Keratinocyte (primary cell): ENCODE measurements at regions not wholly inside any gene's neighbourhood (a gene's known extent, or its start where the extent isn't known, plus 50 kb on each side); places are given as distances from the start of the nearest gene placed in this dataset.

Source experiments
- DNase-seq: peaks from one replicate; pipeline ENCODE4 v3.0.0-alpha.2; 2011; ENCODE audit warnings: low read depth, missing footprints, low spot score
- FAIRE-seq: peaks from 2 replicates; lab custom pipeline; 2011; peaks lifted over from hg19 to GRCh38; lab: Jason Lieb, UNC
- H2AFZ ChIP-seq: 2 replicates; pipeline ENCODE4 v1.6.0; 2012; ENCODE audit warnings: low read length, control low read depth, inconsistent platforms; ENCODE audit not compliant: control insufficient read depth
- H3K27ac ChIP-seq: 2 replicates; pipeline ENCODE4 v1.5.1; 2011; ENCODE audit warnings: low read length; ENCODE audit not compliant: control insufficient read depth, insufficient read depth
- H3K27me3 ChIP-seq: 3 replicates; pipeline ENCODE4 v1.6.0; 2011; ENCODE audit warnings: low read length; ENCODE audit not compliant: control insufficient read depth, insufficient read depth; ENCODE audit errors: extremely low read depth
- H3K36me3 ChIP-seq, 2 experiments: 2 replicates in 1 of 2; 3 replicates in 1 of 2; pipeline ENCODE4 v1.5.1; 2011; ENCODE audit warnings: low read length in 2 of 2, mild to moderate bottlenecking in 1 of 2; ENCODE audit not compliant: control insufficient read depth in 2 of 2, insufficient read depth in 2 of 2; ENCODE audit errors: extremely low read depth in 1 of 2
- H3K4me1 ChIP-seq: 3 replicates; pipeline ENCODE4 v1.5.1; 2011; ENCODE audit warnings: low read length; ENCODE audit not compliant: control insufficient read depth, insufficient read depth; ENCODE audit errors: extremely low read depth
- H3K4me2 ChIP-seq: 3 replicates; pipeline ENCODE4 v1.6.0; 2011; ENCODE audit warnings: low read depth, low read length; ENCODE audit not compliant: control insufficient read depth, insufficient read depth; ENCODE audit errors: extremely low read depth
- H3K4me3 ChIP-seq, 3 experiments: fragments of 200-600 bp in 1 of 3; sonication (generic) in 1 of 3; 2 replicates in 2 of 3; 3 replicates in 1 of 3; pipeline ENCODE4 v1.5.1; 2011 to 2016; ENCODE audit warnings: low read length in 3 of 3, mild to moderate bottlenecking in 3 of 3, control low read depth in 2 of 3, inconsistent platforms in 1 of 3, low read depth in 1 of 3, mixed read lengths in 1 of 3, mixed run types in 1 of 3, moderate library complexity in 1 of 3; ENCODE audit not compliant: control insufficient read depth in 2 of 3, insufficient read depth in 2 of 3; ENCODE audit errors: extremely low read depth in 1 of 3
- H3K79me2 ChIP-seq: 2 replicates; pipeline ENCODE4 v1.6.0; 2012; ENCODE audit warnings: low read length; ENCODE audit not compliant: control insufficient read depth, insufficient read depth
- H3K9ac ChIP-seq: 3 replicates; pipeline ENCODE4 v1.6.0; 2011; ENCODE audit warnings: low read length; ENCODE audit not compliant: control insufficient read depth, insufficient read depth; ENCODE audit errors: extremely low read depth
- H3K9me1 ChIP-seq: 3 replicates; pipeline ENCODE4 v1.6.0; 2011; ENCODE audit warnings: low read length; ENCODE audit not compliant: control insufficient read depth, insufficient read depth; ENCODE audit errors: extremely low read depth
- H3K9me3 ChIP-seq: 2 replicates; pipeline ENCODE4 v1.5.1; 2012; ENCODE audit warnings: low read depth, low read length; ENCODE audit not compliant: control insufficient read depth
- H4K20me1 ChIP-seq: 3 replicates; pipeline ENCODE4 v1.6.0; 2011; ENCODE audit warnings: low read length; ENCODE audit not compliant: control insufficient read depth, insufficient read depth; ENCODE audit errors: extremely low read depth
- EZH2 ChIP-seq: IDR thresholded peaks from one replicate; pipeline ENCODE4 v1.6.1; 2012; ENCODE audit warnings: inconsistent platforms, mild to moderate bottlenecking, low read length, moderate library complexity
- dilution Hi-C: fragments of 300-500 bp; cut with MboI; formaldehyde crosslinking; loops from one replicate; pipeline ENCODE4 v1.7.0; 2020; ENCODE audit warnings: low sequenced_read_pairs; ENCODE audit not compliant: extremely low pct_ligation_motif_present
- TF ChIP-seq, protein P1 (sequence below), 3 experiments: IDR thresholded peaks in 1 of 3; conservative IDR thresholded peaks in 1 of 3; optimal IDR thresholded peaks in 1 of 3; 2 replicates in 2 of 3; 3 replicates in 1 of 3; pipeline versions ENCODE3 to v1.5.1; 2011; ENCODE audit warnings: low read length in 3 of 3, mild to moderate bottlenecking in 3 of 3, moderate library complexity in 2 of 3, control low read depth in 1 of 3, inconsistent platforms in 1 of 3; ENCODE audit not compliant: insufficient read depth in 2 of 3; ENCODE audit errors: extremely low read depth in 1 of 3

DNA sequence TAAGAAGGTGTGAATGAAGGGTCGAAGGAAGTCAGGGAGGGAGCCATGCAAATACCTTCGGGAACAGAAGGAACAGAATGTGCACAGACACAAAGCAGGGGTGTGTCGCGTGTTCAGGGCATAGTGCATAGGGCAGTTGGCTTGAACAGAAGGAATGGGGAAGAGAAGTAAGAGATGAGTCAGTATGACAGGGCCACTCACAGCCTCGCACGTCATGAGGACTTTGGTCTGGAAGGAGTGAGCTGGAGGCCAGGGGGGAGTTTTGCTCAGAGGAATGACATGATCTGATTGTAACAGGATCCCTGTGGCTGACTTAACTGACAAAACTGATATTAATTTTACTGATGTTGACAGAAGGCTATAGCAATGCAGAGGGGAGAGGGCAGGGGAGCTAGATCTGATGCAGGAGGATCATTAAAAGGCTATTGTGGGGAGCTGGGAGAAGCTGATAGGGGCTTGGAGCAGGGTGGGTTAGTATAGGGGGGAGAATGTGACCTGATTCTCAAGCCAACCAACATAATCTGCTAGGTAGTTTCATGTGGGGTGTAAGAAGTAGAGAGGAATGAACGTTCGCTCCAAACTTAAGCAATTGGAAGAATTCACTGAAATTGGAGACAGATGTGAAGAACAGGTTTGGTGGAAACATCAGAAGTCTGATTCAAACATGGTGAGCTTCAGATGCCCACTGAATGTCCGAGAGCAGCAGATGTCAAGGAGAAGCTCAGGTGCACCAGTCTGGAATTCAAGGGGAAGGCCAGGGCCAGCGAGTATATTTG, 60.4 kb upstream of the COPS8 start:
- H3K4me2 ChIP-seq, result no peak overlapping the region
- DNase-seq (peak; percentile 76), FAIRE-seq (peak; percentile 88)
- peak overlapping the region; percentile 10 for H3K27ac ChIP-seq
- TF ChIP-seq, protein P1, sequence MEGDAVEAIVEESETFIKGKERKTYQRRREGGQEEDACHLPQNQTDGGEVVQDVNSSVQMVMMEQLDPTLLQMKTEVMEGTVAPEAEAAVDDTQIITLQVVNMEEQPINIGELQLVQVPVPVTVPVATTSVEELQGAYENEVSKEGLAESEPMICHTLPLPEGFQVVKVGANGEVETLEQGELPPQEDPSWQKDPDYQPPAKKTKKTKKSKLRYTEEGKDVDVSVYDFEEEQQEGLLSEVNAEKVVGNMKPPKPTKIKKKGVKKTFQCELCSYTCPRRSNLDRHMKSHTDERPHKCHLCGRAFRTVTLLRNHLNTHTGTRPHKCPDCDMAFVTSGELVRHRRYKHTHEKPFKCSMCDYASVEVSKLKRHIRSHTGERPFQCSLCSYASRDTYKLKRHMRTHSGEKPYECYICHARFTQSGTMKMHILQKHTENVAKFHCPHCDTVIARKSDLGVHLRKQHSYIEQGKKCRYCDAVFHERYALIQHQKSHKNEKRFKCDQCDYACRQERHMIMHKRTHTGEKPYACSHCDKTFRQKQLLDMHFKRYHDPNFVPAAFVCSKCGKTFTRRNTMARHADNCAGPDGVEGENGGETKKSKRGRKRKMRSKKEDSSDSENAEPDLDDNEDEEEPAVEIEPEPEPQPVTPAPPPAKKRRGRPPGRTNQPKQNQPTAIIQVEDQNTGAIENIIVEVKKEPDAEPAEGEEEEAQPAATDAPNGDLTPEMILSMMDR (optimal IDR thresholded peaks at IDR 0.05 in 1 of 3, IDR thresholded peaks at IDR 0.05 in 1 of 3, conservative IDR thresholded peaks at IDR 0.05 in 1 of 3; ENCODE audit: extremely low read depth in 1 of 3, insufficient read depth in 2 of 3, low read length in 3 of 3), result no peak
- no peak for TF ChIP-seq EZH2
- H2AFZ ChIP-seq, result no peak overlapping the region
- H4K20me1 ChIP-seq, result no peaks in the 10 kb centered on the region
- H3K9ac ChIP-seq, result no peak overlapping the region
- H3K4me3 ChIP-seq, result no peak overlapping the region
- no peaks in the 10 kb centered on the region for H3K9me1 ChIP-seq
- H3K36me3 ChIP-seq, result no peaks in the 10 kb centered on the region
- no peaks in the 10 kb centered on the region for H3K79me2 ChIP-seq
- peaks cover 13% of the 10 kb centered on the region for H3K4me1 ChIP-seq
- dilution Hi-C loops, result no loop called here
- H3K9me3 ChIP-seq, result no peaks in the 10 kb centered on the region
- no peaks in the 10 kb centered on the region for H3K27me3 ChIP-seq

DNA sequence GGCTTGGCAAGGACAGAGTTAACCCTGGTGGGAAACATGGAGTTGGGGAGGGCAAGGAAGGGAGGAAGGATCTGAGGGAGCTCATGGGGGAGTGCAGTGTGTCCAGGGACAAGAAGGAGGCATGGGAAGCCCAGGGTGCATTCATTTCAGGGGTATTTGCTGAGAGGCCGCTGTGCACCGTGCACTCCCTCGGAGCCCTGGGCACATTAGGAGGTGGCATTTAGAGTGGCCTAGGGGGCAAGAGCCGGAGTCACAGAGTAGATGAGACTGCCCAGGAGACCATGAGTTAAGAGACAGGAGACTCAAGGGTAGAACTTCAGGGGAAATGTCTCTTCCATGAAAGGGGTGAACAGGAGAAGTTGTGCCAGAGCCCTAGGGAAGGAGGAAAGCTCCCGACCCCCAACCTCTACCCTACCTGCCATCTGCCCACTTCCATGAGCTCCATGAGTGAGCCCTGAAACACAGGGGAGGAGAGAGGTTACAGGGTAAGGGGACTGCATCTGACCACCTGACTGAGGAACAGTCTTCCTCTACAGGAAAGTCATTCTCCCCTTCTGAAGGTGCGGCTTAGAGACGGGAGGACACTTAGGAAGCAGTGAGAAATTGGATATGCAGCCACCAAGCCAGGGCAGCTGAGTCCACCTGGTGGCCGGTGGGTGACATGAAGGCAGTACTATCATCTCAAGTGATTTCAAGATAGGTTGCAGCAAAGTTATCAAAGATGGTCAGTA, 58.5 kb upstream of the COPS8 start:
- FAIRE-seq (peak; percentile 90), DNase-seq (peak; percentile 42)
- dilution Hi-C loops, result no loop called here
- no peaks in the 10 kb centered on the region for H3K9me1 ChIP-seq
- H2AFZ ChIP-seq, result peak overlapping the region; percentile 37
- no peaks in the 10 kb centered on the region for H3K9me3 ChIP-seq
- H3K36me3 ChIP-seq, result no peaks in the 10 kb centered on the region
- H3K79me2 ChIP-seq, result no peaks in the 10 kb centered on the region
- TF ChIP-seq, protein P1 (optimal IDR thresholded peaks at IDR 0.05 in 1 of 3, IDR thresholded peaks at IDR 0.05 in 1 of 3, conservative IDR thresholded peaks at IDR 0.05 in 1 of 3; ENCODE audit: extremely low read depth in 1 of 3, insufficient read depth in 2 of 3, low read length in 3 of 3), result peak; percentile 85 to 99 (median 95)
- TF ChIP-seq EZH2, result no peak
- H3K4me2 ChIP-seq, result no peak overlapping the region
- no peak overlapping the region for H3K4me3 ChIP-seq
- H4K20me1 ChIP-seq, result no peaks in the 10 kb centered on the region
- peaks cover 13% of the 10 kb centered on the region for H3K4me1 ChIP-seq
- H3K27ac ChIP-seq, result no peak overlapping the region
- H3K27me3 ChIP-seq, result no peaks in the 10 kb centered on the region
- H3K9ac ChIP-seq, result no peak overlapping the region
